ENCODE measurements at regions not wholly inside any gene's neighbourhood (a gene's known extent, or its start where the extent isn't known, plus 50 kb on each side); places are given as distances from the start of the nearest gene placed in this dataset.

DNA sequence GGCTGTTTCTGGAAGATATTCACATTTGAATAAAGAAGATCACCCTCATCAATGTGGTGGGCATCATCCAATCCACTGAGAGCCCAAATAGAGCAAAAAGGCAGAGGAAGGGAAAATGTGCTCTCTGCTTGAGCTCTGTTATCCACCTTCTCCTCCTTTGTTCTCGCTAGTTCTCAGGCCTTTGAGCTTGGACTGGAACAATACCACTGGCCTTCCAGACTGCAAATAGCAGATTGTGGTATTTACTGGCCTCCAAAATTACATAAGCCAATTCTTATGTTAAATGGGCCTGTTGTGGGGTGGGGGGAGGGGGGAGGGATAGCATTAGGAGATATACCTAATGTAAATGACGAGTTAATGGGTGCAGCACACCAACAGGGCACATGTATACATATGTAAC is 219.3 kb downstream of the C1orf94 start:
- Histone ChIP-seq H3K4me3 (no peak overlapping the region), H3K36me3 (no peaks in the 10 kb centered on the region), H3K27ac (no peak overlapping the region), H3K9me3 (no peaks in the 10 kb centered on the region), H3K4me1 (no peaks in the 10 kb centered on the region), H3K27me3 (no peaks in the 10 kb centered on the region)
- DNase-seq (no peak), ATAC-seq (no peak)
- intact Hi-C loops (cut with DNase I): no loop called here
- TF ChIP-seq POLR2A (IDR thresholded peaks at IDR 0.05): no peak
- TF ChIP-seq, protein P1, sequence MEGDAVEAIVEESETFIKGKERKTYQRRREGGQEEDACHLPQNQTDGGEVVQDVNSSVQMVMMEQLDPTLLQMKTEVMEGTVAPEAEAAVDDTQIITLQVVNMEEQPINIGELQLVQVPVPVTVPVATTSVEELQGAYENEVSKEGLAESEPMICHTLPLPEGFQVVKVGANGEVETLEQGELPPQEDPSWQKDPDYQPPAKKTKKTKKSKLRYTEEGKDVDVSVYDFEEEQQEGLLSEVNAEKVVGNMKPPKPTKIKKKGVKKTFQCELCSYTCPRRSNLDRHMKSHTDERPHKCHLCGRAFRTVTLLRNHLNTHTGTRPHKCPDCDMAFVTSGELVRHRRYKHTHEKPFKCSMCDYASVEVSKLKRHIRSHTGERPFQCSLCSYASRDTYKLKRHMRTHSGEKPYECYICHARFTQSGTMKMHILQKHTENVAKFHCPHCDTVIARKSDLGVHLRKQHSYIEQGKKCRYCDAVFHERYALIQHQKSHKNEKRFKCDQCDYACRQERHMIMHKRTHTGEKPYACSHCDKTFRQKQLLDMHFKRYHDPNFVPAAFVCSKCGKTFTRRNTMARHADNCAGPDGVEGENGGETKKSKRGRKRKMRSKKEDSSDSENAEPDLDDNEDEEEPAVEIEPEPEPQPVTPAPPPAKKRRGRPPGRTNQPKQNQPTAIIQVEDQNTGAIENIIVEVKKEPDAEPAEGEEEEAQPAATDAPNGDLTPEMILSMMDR (IDR thresholded peaks at IDR 0.05): no peak
- WGBS (ENCODE audit: insufficient coverage, low coverage, low lambda C conversion rate, missing lambda C conversion rate): 37% methylated on average over 2 of the region's 2 CpGs

DNA sequence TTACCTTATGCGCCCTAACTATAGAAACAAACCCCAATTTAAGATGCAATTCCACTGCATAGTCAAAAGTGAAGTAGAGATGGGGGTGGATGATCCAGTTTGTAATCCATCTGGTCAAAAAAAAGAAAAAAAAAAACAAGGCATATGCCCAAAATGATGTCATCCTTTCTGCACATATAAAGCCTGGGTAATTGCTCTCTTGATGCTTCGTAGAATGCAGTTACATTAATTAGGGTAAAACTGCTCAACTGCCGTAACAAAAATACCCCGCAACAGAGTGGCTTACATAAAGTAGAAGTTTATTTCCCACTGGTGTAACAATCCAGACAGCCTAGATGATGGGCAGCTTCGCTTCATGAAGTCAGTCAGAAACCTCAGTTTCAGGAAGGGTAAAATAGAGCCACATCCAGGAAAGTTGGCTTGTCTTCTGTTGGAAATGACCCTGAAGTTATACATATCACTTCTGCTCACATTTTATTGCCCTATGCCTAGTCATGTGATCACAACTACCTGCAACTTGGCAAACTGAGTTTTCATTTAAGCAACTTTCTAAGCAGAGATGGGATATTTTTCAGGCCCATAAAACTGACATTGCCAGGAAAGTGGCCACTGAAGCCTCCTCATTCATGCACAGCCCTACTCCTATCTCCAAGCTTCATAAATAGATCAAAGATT is 221.7 kb downstream of the C1orf94 start:
- Histone ChIP-seq H3K4me3 (no peak overlapping the region), H3K27ac (no peak overlapping the region), H3K4me1 (no peaks in the 10 kb centered on the region), H3K9me3 (no peaks in the 10 kb centered on the region), H3K27me3 (no peaks in the 10 kb centered on the region), H3K36me3 (no peaks in the 10 kb centered on the region)
- intact Hi-C loops (cut with DNase I): no loop called here
- no peak for DNase-seq
- no peak for ATAC-seq
- TF ChIP-seq, protein P1 (IDR thresholded peaks at IDR 0.05): no peak
- TF ChIP-seq POLR2A (IDR thresholded peaks at IDR 0.05): no peak
- 78% methylated on average over 5 of the region's 5 CpGs for WGBS (ENCODE audit: insufficient coverage, low coverage, low lambda C conversion rate, missing lambda C conversion rate)

DNA sequence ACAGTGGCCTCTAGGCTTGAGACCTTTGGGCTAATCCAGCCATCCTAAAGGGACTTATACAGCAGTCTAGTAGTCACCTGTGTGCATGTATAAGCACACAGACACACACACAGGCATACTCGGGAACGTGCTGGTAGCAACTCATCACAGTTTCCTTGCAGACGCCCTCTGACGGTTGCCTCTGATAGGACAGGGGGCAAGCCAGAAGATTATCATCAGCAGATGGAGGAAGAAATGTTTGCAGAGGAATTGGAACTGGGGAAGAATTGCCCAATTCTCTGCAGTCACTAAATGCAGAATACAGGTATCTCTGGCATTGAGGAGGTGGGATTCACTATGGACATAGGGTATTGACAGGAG is 222.2 kb downstream of the C1orf94 start:
- Histone ChIP-seq H3K27ac (no peak overlapping the region), H3K27me3 (no peaks in the 10 kb centered on the region), H3K36me3 (no peaks in the 10 kb centered on the region), H3K4me1 (no peaks in the 10 kb centered on the region), H3K4me3 (no peak overlapping the region), H3K9me3 (no peaks in the 10 kb centered on the region)
- TF ChIP-seq, protein P1 (IDR thresholded peaks at IDR 0.05): no peak
- no peak for TF ChIP-seq POLR2A (IDR thresholded peaks at IDR 0.05)
- ATAC-seq (no peak), DNase-seq (no peak)
- intact Hi-C loops (cut with DNase I): no loop called here
- 13% methylated on average over 4 of the region's 4 CpGs for WGBS (ENCODE audit: insufficient coverage, low coverage, low lambda C conversion rate, missing lambda C conversion rate)

DNA sequence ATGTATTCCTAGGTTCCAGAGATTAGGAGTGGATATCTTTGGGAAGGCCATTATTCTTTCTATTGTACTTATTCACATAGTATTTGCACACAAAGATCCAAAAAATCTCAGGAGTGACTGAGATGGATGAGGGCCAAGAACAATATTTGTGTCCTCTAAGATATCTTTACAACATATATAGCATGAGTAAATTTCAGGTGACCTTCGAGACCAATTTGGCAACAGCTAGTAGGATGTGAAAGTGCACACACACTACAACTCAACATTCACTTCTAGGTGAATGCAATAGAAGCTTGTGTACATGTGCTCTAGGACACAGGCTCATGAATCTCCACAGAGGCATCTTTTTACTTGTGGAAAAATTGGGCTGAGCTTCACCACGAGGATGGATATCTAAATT is 224.0 kb downstream of the C1orf94 start:
- Histone ChIP-seq H3K4me3 (no peak overlapping the region), H3K4me1 (no peaks in the 10 kb centered on the region), H3K27ac (no peak overlapping the region), H3K9me3 (no peaks in the 10 kb centered on the region), H3K36me3 (no peaks in the 10 kb centered on the region), H3K27me3 (no peaks in the 10 kb centered on the region)
- ATAC-seq (no peak), DNase-seq (no peak)
- WGBS (ENCODE audit: insufficient coverage, low coverage, low lambda C conversion rate, missing lambda C conversion rate): 6% methylated on average over 2 of the region's 2 CpGs
- intact Hi-C loops (cut with DNase I): no loop called here
- no peak for TF ChIP-seq POLR2A (IDR thresholded peaks at IDR 0.05)
- TF ChIP-seq, protein P1 (IDR thresholded peaks at IDR 0.05): no peak

DNA sequence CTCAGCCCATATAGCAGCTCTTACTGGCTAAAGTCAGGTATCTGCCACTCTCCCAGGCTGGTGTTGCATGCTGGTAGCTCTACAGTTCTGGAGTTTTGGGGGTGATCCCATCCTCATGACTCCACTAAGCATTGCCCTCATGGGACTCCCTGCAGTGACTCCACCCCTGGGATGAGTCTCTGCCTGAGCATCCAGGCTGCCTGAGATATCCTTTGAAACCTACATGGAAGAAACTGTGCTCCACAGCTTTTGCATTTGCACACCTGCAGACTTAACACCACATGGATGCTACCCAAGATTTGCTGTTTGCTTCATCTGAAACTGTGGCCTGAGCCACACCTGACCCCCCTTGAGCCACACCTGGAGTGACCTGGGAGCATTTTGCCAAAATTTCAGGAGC is 226.4 kb downstream of the C1orf94 start:
- no peaks in the 10 kb centered on the region for H3K9me3 ChIP-seq
- TF ChIP-seq, protein P1 (IDR thresholded peaks at IDR 0.05): no peak
- no peak for TF ChIP-seq POLR2A (IDR thresholded peaks at IDR 0.05)

More for the DNA sequence above, 226.4 kb downstream of the C1orf94 start:
- Histone ChIP-seq H3K36me3 (no peaks in the 10 kb centered on the region), H3K4me3 (no peak overlapping the region), H3K4me1 (peaks cover 0 to 5% (median 0%) of the 10 kb centered on the region in 4 donors), H3K27ac (no peak overlapping the region), H3K27me3 (no peaks in the 10 kb centered on the region)
- intact Hi-C loops (cut with DNase I): no loop called here
- ATAC-seq (no peak), DNase-seq (no peak)

Data from right lobe of liver (tissue), 6 donors.